Renal pelvis (tissue), 1 donor: ENCODE measurements at regions not wholly inside any gene's neighbourhood (a gene's known extent, or its start where the extent isn't known, plus 50 kb on each side); places are given as distances from the start of the nearest gene placed in this dataset.
"Not testable (repeated sequence)": the region's sequence is repeated elsewhere in the genome, so short reads cannot be mapped to it uniquely, and the experiment has no call there.

Experiments
- DNase-seq: peaks from one replicate; pipeline ENCODE4 v3.0.0-alpha.2; 2013

GRCh38 chr12:104906695-104907094 lies 51.4 kb downstream of the SLC41A2 start:
- no peak for DNase-seq

DNA sequence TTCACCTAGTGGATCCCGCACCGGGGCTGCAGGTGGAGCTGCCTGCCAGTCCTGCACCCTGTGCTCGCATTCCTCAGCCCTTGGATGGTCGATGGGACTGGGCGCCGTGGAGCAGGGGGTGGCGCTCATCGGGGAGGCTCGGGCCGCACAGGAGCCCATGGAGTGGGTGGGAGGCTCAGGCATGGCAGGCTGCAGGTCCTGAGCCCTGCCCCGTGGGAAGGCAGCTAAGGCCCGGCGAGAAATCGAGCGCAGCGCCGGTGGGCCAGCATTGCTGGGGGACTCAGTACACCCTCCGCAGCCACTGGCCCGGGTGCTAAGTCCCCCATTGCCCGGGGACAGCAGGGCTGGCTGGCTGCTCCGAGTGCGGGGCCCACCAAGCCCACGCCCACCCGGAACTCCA lies 52.6 kb downstream of the SLC41A2 start:
- DNase-seq: not testable (repeated sequence)

- peak; percentile 42 for DNase-seq
Observed at GRCh38 chr12:104903648-104904423, 54.3 kb downstream of the SLC41A2 start.

- no peak for DNase-seq
Observed at GRCh38 chr12:104902125-104902524, 56.0 kb downstream of the SLC41A2 start.

- no peak for DNase-seq
Observed at GRCh38 chr12:104896710-104897109, 61.4 kb downstream of the SLC41A2 start.

- no peak for DNase-seq
Observed at GRCh38 chr12:104896146-104896545, 61.9 kb downstream of the SLC41A2 start.

GRCh38 chr12:104895415-104895814 lies 62.7 kb downstream of the SLC41A2 start:
- DNase-seq: no peak

DNA sequence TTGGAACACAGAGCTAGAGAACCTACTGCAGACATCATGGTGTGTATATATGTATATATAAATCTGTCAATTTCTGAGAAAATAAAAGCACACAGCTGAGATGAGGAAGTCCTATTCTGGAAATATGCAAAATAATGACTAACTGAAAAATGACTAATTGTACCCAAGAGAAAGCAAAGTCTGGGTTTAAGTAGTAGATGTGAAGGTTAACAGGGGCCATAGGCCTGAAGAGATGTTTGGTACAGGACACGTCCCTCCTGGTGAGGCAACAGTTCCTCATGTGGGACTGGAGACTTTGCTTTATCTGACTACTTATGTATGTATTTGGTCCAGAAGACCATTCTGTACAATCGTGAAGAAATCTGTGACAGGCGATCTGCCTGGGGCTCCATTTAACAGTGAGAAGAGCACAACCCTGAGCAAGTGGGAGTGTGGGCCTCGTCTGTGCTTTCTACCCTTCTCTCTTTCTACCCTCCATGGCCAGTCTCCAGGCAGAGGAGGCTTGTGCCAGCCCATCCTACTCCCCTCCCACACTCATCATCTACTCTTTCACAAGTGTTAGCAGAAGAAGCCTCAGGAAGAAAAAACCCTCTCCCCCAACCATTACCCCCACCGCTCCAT lies 67.5 kb downstream of the SLC41A2 start:
- DNase-seq: no peak

- DNase-seq: no peak
Observed at GRCh38 chr12:104889735-104890134, 68.4 kb downstream of the SLC41A2 start.

DNA sequence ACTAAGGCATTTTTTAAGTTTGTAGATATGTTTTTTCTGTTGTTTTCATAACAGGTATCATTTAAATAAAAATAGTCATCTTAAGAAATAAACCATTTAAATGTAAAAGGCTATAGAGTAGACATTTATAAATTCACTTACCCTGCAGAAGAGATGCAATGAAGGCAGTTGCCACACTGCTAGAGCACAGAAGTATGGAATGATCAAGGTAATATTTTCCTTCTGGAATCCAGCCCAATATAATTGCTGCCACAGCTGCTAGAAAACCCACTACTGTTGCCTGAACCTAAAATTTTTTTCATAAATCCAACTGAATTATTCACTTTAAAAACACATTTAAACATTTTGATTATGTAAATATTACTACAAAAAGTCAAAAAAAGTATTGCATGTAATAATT lies 69.2 kb downstream of the SLC41A2 start:
- no peak for DNase-seq

- no peak for DNase-seq
Observed at GRCh38 chr12:104888481-104888880, 69.6 kb downstream of the SLC41A2 start.

GRCh38 chr12:104887452-104887851 lies 70.6 kb downstream of the SLC41A2 start:
- no peak for DNase-seq

GRCh38 chr12:104886418-104887401 lies 71.4 kb downstream of the SLC41A2 start:
- peak; percentile 33 for DNase-seq

DNA sequence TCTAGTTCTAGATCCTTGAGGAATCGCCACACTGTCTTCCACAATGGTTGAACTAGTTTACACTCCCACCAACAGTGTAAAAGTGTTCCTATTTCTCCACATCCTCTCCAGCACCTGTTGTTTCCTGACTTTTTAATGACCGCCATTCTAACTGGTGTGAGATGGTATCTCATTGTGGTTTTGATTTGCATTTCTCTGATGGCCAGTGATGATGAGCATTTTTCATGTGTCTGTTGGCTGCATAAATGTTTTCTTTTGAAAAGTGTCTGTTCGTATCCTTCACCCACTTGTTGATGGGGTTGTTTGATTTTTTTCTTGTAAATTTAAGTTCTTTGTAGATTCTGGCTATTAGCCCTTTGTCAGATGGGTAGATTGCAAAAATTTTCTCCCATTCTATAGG lies 79.2 kb downstream of the SLC41A2 start:
- DNase-seq: not testable (repeated sequence)

GRCh38 chr12:104877103-104877705 lies 80.9 kb downstream of the SLC41A2 start:
- DNase-seq: peak; percentile 37

DNA sequence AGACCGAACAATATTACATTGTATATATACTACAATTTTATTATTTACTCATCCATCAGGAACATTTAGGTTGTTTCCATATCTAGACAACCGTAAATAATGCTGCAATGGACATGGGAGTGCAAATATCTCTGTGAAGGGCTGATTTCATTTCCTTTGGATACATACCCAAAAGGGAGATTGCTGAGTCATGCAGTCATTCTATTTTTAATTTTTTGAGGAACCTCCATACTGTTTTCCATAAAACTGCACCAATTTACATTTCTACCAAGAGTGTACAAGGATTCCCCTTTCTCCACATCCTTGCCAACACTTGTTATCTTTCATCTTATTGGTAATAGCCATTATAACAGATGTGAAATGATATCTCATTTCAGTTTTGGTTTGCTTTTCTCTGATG lies 84.7 kb downstream of the SLC41A2 start:
- DNase-seq: no peak

- DNase-seq: peak; percentile 17
Observed at GRCh38 chr12:104870797-104871196, 87.3 kb downstream of the SLC41A2 start.

- DNase-seq: no peak
Observed at GRCh38 chr12:104866291-104866690, 91.8 kb downstream of the SLC41A2 start.

- DNase-seq: no peak
Observed at GRCh38 chr12:104865080-104865479, 93.0 kb downstream of the SLC41A2 start.

- no peak for DNase-seq
Observed at GRCh38 chr12:104864668-104865067, 93.4 kb downstream of the SLC41A2 start.

DNA sequence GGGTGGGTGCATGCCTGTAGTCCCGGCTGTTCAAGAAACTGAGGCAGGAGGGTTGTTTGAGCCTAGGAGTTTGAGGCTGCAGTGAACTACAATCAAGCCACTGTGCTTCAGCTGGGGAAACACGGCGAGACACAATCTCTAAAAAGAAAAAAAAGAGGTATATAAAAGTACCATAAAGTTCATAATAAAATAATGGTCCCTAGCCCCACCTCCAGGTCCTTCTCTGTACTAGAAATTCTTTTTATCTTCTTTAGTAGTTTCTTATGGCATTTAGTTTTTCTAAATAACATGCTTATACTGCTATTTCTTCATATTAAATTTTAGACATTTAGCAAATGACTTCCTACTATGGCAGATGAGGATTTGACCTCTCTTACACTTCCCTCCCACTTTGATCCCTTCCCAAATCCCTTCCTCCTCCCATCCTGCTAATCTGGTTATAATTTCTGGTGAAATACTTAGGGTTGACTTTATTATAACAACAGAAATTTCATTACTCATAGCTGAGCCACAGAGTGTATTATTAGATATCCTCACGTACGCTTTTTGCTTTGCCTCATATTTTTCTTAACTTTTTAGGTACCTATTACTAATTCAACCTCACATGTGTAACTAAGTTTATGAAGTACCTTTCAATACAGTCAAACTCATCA lies 94.7 kb downstream of the SLC41A2 start:
- DNase-seq: no peak
